AG10803 (cell line): ENCODE measurements at regions not wholly inside any gene's neighbourhood (a gene's known extent, or its start where the extent isn't known, plus 50 kb on each side); places are given as distances from the start of the nearest gene placed in this dataset.

Experiments
- DNase-seq: peaks from one replicate; pipeline ENCODE4 v3.0.0; 2010; ENCODE audit warnings: low read depth
- H3K4me3 ChIP-seq: 2 replicates; pipeline ENCODE4 v1.5.1; 2011; ENCODE audit warnings: mild to moderate bottlenecking, low read length, control low read depth
- CTCF ChIP-seq: conservative IDR thresholded peaks from 2 replicates; pipeline ENCODE4 v1.5.1; 2011; ENCODE audit warnings: mild to moderate bottlenecking, low read length, control low read depth, inconsistent platforms

DNA sequence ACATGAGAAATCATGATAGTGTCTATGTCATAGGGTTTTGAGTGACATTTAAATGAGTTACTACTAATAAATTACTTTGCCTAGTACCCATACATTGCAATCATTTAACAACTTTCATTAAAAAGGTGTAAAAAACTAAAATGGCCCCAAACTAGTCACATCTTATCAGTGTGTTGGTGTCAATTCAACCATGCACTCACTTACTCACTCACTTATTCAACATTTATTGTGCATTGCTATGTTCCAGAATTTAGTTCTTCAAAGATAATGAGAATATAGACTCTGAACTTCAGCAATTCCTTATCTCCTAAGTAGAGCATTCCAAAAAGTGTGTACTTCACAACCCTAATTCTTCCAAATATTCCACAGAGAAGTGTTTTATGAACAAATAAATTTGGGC, 965.7 kb downstream of the REEP3 start:
- no peak overlapping the region for H3K4me3 ChIP-seq
- no peak for DNase-seq
- TF ChIP-seq CTCF = no peak

DNA sequence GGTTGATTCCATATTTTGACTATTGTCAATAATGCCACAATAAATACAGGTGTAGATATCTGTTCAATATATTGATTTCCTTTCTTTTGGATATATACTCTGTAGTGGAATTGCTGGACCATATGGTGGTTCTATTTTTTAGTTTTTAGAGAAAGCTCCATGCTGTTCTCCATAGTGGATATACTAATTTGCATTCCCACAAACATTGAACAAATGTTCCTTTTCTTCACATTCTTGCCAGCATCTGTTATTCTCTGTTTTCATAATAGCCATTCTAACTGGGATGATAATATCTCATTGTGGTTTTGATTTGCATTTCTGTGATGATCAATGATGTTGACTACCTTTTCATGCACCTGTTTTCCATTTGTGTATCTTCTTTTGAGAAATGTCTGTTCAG, 973.7 kb downstream of the REEP3 start:
- no peak for DNase-seq
- no peak for TF ChIP-seq CTCF
- no peak overlapping the region for H3K4me3 ChIP-seq

- DNase-seq = no peak
- H3K4me3 ChIP-seq = no peak overlapping the region
- TF ChIP-seq CTCF = no peak
Observed at GRCh38 chr10:64497306-64497705, 976.1 kb downstream of the REEP3 start.

GRCh38 chr10:64501807-64502206, 980.6 kb downstream of the REEP3 start:
- TF ChIP-seq CTCF = no peak
- no peak overlapping the region for H3K4me3 ChIP-seq
- DNase-seq = no peak

- no peak overlapping the region for H3K4me3 ChIP-seq
- no peak for TF ChIP-seq CTCF
- no peak for DNase-seq
Observed at GRCh38 chr10:64502936-64503335, 981.7 kb downstream of the REEP3 start.

GRCh38 chr10:64503429-64503828, 982.2 kb downstream of the REEP3 start:
- no peak overlapping the region for H3K4me3 ChIP-seq
- DNase-seq = no peak
- TF ChIP-seq CTCF = no peak

- no peak for TF ChIP-seq CTCF
- DNase-seq = no peak
Observed at GRCh38 chr10:64505501-64505900, 984.3 kb downstream of the REEP3 start.

More at GRCh38 chr10:64505501-64505900, 984.3 kb downstream of the REEP3 start:
- no peak overlapping the region for H3K4me3 ChIP-seq
